ENCODE measurements at regions not wholly inside any gene's neighbourhood (a gene's known extent, or its start where the extent isn't known, plus 50 kb on each side); places are given as distances from the start of the nearest gene placed in this dataset.

- no peak for TF ChIP-seq EZH2 (IDR thresholded peaks at IDR 0.05; ENCODE audit: borderline replicate concordance, control insufficient read depth, low read depth, low read length)
- no peak for TF ChIP-seq MAX (IDR thresholded peaks at IDR 0.05; ENCODE audit: low read depth, low read length)
- no peak for TF ChIP-seq CTCF (IDR thresholded peaks at IDR 0.05 in 2 of 3, conservative IDR thresholded peaks at IDR 0.05 in 1 of 3; ENCODE audit: control insufficient read depth in 2 of 3, extremely low read depth in 1 of 3, insufficient read depth in 1 of 3, low read depth in 3 of 3, low read length in 3 of 3)
- no peak for TF ChIP-seq CEBPB (IDR thresholded peaks at IDR 0.05; ENCODE audit: borderline replicate concordance in 1 of 2, low read depth in 2 of 2, low read length in 2 of 2)
- no peak for TF ChIP-seq NFYB (IDR thresholded peaks at IDR 0.05; ENCODE audit: insufficient read depth, low read depth, low read length)
- TF ChIP-seq FOXM1 (IDR thresholded peaks at IDR 0.05; ENCODE audit: low read depth, low read length) = no peak
- TF ChIP-seq SIN3A (IDR thresholded peaks at IDR 0.05; ENCODE audit: low read depth, low read length) = no peak
- no peak for TF ChIP-seq USF2 (IDR thresholded peaks at IDR 0.05; ENCODE audit: borderline replicate concordance, low read depth, low read length)
- TF ChIP-seq CBX5 (IDR thresholded peaks at IDR 0.05; ENCODE audit: low read depth) = no peak
Measured at GRCh38 chr7:138208864-138209263, 132.6 kb downstream of the AKR1D1 start.
